Activated CD4-positive, alpha-beta T cell treated with anti-CD3 and anti-CD28 coated beads, Interleukin-2, Interleukin-4, amounts not matched to agents 100 ng/mL and 50 ng/mL, durations not matched to agents 16 hours and 8 hours (primary cell): ENCODE measurements at regions not wholly inside any gene's neighbourhood (a gene's known extent, or its start where the extent isn't known, plus 50 kb on each side); places are given as distances from the start of the nearest gene placed in this dataset.

ENCODE experiments used
- DNase-seq: peaks from one replicate; pipeline ENCODE4 v3.0.0-alpha.2; 2020; ENCODE audit warnings: low spot score

GRCh38 chr1:83725735-83726360 lies 273.1 kb downstream of the TTLL7 start:
- no peak for DNase-seq

DNA sequence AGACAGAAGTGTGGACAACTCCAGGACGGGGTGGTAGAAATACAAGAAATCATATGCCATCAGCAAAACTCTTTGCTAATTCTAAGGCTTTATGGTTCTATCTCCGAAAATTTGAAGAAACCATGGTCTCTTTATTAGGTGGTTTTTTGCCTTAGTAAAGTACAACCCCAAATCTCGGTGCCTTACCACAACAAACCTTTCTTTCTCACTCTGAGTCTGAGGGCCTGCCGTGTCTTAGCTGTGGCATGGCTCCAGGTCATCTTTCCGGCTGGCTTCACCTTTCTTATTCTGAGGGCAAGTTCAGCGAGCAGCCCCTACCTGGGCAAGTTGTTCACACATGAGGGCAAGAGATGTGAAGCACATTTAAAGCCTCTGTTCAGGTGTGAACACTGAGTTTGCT lies 280.6 kb downstream of the TTLL7 start:
- DNase-seq: no peak

- DNase-seq: no peak
These were observed 281.1 kb downstream of the TTLL7 start for GRCh38 chr1:83717785-83718184.

- DNase-seq: no peak
These were observed 282.3 kb downstream of the TTLL7 start for GRCh38 chr1:83716641-83717040.

GRCh38 chr1:83715550-83715949 lies 283.4 kb downstream of the TTLL7 start:
- no peak for DNase-seq

GRCh38 chr1:83709662-83710061 lies 289.3 kb downstream of the TTLL7 start:
- DNase-seq: no peak

DNA sequence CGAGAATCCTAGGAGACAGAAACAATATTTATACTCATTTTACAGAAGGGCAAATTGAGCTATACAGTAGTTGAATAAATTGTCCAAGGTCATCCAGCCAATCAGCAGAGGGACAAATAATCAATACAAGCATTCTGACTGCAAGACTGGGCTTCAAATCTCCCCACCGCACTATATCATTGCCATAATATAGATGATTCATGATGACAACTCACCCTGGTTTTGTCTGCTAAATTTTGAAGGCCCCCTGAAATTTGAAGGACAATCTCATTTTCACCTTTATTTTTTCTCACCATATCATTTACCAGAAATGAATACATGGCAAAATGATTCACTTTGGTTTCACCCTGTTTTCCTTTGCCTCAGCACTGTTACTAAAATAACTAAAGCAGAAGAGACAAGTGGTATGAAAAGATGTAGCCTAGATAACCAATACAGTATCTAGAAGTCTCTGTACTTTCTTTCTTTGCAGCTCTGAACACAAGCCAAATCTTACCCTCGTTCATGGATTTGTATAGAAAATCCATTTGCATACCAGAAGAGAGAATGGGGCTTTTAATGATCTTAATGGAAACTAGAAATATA lies 292.5 kb downstream of the TTLL7 start:
- no peak for DNase-seq

DNA sequence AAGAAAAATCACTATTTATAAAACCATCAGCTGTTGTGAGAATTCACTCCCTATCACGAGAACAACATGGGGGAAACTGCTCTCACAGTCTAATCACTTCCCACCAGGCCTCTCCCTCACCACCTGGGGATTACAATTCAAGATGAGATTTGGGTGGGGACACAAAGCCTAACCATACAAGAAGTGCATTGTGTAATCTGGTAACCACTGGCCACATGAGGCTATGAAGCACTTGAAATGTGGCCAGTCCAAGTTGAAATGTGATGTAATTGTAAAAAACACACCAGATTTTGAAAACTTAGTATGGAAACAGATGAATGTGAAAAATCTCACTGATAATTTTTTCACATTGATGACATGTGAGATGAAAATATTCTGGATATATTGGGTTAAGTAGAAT lies 293.8 kb downstream of the TTLL7 start:
- DNase-seq: no peak

DNA sequence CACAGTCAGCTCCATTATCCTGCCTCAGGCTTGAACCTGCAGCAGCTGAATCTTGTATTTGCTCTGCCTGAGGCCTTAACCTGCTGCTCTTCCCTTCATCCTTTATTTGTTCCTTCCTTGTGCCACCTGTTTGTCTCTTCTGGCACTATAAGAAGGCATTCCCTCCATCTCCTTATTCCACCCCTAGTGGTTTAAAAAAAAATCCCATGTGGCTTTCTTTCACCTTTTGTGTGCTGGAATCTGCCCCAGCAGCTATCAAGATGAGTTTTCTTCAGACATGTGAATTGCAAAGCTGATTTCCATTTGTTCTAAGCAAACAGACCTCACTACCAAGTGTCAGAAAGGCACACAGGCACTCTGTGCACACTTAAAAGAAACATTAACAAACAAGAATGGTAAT lies 294.6 kb downstream of the TTLL7 start:
- no peak for DNase-seq

DNA sequence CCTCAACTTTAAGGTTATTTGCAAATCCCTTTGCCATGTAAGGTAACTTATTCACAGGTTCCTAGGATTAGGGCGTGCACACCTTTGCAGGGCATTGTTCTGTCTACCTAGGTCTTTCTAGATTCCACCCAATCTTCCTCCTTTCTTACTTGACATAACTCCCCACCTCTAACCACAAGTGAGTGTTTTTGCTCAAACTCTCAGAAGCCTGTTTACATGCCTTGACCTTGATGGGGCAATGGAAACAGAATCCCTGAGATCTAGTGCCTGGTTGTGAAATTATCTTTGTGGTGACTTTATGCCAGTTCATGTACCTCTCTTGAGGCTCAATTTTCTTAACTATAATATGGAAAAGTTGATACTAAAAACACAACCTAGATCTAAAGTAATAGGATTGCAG lies 296.6 kb downstream of the TTLL7 start:
- no peak for DNase-seq

DNA sequence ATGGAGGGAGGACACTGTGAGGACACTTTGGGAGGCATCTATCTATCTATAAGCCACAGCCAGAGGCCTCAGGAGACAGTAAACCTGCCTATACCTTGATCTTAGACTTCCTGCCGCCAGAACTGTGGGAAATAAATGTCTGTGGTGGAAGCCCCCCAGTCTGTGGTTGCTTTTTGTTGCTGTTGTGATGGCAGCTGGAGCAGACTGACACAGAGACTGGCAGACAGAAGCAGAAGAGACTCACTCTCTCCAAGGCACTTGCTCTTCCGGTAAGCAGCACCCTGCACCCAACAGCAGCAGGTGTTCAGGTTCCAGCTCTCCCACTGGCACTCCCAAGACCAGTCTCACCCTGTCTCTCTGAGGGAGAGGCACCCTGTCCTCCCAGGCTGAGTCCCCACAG lies 297.6 kb downstream of the TTLL7 start:
- DNase-seq: no peak

DNA sequence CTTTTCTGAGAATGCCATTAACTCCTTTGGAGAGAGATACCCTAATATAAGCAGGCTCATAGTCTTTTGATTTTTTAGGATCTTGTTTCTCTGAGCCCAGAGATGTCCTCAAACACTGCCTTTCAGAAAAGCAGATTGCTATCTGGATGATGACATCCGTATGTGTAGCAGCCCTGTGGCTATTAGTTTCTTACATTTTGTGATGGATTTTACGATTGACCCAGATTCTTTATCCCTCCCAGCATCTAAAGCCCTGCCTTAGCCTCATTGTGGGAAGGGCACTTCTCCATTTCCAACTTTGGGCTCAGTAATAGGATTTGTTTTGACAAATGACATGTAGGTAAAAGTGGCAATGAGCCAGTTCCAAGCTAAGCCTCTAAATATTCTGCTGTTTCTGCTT lies 300.3 kb downstream of the TTLL7 start:
- no peak for DNase-seq

- no peak for DNase-seq
These were observed 301.0 kb downstream of the TTLL7 start for GRCh38 chr1:83697961-83698360.

GRCh38 chr1:83697220-83697619 lies 301.7 kb downstream of the TTLL7 start:
- no peak for DNase-seq

DNA sequence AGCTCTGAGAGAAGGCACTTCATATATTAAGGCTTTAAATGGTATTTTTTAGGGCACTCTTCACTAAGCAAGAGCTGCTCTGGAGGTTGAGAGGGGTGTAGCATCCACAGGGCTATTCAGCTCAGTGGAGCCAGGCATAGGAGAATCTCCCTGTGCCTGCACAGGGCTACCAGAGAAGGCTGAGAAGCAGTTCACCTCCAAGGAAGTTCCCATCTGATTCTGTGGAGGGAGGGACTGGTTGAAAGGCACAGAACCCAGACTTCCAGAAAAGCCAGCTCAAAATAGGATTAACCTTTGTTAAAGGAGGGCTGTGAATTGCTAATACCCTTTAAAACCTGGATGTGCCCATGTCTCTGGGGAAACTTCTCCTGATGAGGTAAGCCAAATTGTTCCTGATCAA lies 304.5 kb downstream of the TTLL7 start:
- DNase-seq: no peak

- DNase-seq: no peak
These were observed 305.4 kb downstream of the TTLL7 start for GRCh38 chr1:83693427-83694126.

- peak; percentile 2 for DNase-seq
These were observed 306.2 kb downstream of the TTLL7 start for GRCh38 chr1:83692524-83693381.

- no peak for DNase-seq
These were observed 306.9 kb downstream of the TTLL7 start for GRCh38 chr1:83691953-83692500.

DNA sequence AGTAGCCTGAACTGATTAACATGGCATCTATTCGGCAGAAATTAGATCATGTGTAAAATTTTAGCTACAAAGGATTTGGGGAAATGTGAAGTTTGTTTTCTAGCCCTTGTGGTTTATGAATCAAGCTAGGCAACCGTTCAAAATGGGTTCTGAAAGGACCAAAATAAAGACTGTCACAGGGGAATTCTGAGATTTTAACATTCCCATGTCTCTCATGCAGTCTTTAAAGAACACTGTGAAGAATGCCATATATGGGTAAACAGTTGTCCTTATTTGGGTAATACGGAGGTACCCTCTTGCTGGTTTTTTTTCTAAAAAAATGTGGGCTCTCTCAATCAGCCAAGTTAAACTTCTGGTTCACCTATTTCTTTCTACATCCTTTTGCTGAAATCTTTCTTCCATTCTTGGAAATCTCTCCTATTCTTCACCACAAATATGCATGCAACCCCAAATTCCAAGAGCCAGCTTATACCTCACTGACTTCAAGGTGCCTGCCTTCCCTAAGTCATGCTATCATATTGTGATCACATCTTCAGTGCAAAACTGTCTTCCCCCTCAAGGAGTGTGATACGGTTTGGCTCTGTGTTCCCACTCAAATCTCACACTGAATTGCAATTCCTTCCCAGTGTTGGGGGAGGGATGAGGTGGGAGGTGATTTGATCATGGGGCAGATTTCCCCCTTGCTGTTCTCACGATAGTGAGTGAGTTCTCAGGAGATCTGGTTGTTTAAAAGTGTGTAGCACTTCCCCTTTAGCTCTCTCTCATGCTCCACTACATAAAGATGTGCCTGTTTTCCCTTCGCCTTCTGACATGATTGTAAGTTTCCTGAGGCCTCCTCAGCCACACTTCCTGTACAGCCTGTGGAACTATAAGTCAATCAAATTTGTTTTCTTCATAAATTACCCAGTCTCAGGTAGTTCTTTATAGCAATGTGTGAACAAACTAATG lies 308.7 kb downstream of the TTLL7 start:
- no peak for DNase-seq

GRCh38 chr1:83682132-83682531 lies 316.8 kb downstream of the TTLL7 start:
- no peak for DNase-seq

DNA sequence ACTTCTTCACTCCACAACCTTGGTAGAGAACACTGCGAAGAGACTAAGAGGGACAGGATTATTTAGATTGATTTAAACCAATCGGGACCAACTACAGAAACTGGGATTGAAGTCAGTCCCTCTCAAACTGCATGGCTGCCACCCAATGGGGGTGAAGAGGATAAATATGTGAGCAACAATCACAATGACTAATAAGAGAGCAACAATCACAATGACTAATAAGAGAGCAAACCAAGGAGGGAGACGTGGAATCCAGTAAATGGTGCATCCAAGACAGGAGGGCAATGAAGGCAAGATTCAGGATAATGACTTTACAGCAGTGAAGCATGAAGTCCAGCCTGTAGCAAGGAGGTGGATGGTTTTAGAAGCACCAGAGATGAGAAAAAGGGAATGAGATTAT lies 322.8 kb downstream of the TTLL7 start:
- DNase-seq: no peak
